A673 (cell line): ENCODE measurements at regions not wholly inside any gene's neighbourhood (a gene's known extent, or its start where the extent isn't known, plus 50 kb on each side); places are given as distances from the start of the nearest gene placed in this dataset.

Experiments used
- BruUV-seq: library from RNA; stranded (reverse); fragments of 400-500 nt; replicated peaks from 2 replicates; lab custom pipeline; 2021; lab: Mats Ljungman, UMichigan
- CTCF ChIA-PET: fragments of 300-600 bp; sonication (Branson Sonifier 250); formaldehyde crosslinking; loops from one replicate; lab custom pipeline; 2022; ENCODE audit warnings: antibody characterized with exemption; lab: Charles Lee
- POLR2A ChIA-PET: fragments of 300-600 bp; sonication (Branson Sonifier 250); formaldehyde crosslinking; loops from one replicate; lab custom pipeline; 2022; ENCODE audit warnings: antibody characterized with exemption; ENCODE audit not compliant: low non-redundant PET; lab: Charles Lee
- DNase-seq: peaks from one replicate; pipeline ENCODE4 v3.0.0-alpha.2; 2015; ENCODE audit warnings: low spot score
- H3K27ac ChIP-seq: fragments of 200-600 bp; sonication (generic); 2 replicates; pipeline ENCODE4 v1.5.1; 2016; ENCODE audit warnings: mixed run types, low read depth, mild to moderate bottlenecking, mixed read lengths, antibody characterized with exemption, low read length; ENCODE audit not compliant: poor library complexity, severe bottlenecking
- H3K27me3 ChIP-seq: fragments of 200-600 bp; sonication (generic); replicated peaks from 2 replicates; pipeline ENCODE4 v1.6.1; 2017; ENCODE audit warnings: mixed run types, low read depth, mild to moderate bottlenecking, mixed read lengths, antibody characterized with exemption, low read length; ENCODE audit not compliant: insufficient read depth, poor library complexity
- H3K36me3 ChIP-seq: fragments of 200-600 bp; sonication (generic); 2 replicates; pipeline ENCODE4 v1.6.1; 2016; ENCODE audit warnings: mixed run types, mild to moderate bottlenecking, mixed read lengths, antibody characterized with exemption, low read length; ENCODE audit not compliant: insufficient read depth, poor library complexity, severe bottlenecking
- H3K4me1 ChIP-seq: fragments of 200-600 bp; sonication (generic); 2 replicates; pipeline ENCODE4 v1.6.1; 2017; ENCODE audit warnings: mixed run types, mild to moderate bottlenecking, mixed read lengths, antibody characterized with exemption, low read length; ENCODE audit not compliant: insufficient read depth, poor library complexity, severe bottlenecking
- H3K4me3 ChIP-seq: fragments of 200-600 bp; sonication (generic); 2 replicates; pipeline ENCODE4 v1.5.1; 2016; ENCODE audit warnings: low read depth, mixed run types, mild to moderate bottlenecking, mixed read lengths, low read length; ENCODE audit not compliant: poor library complexity, severe bottlenecking
- H3K9me3 ChIP-seq: fragments of 200-600 bp; sonication (generic); 2 replicates; pipeline ENCODE4 v1.6.1; 2016; ENCODE audit warnings: mixed run types, low read depth, mild to moderate bottlenecking, mixed read lengths, antibody characterized with exemption, low read length; ENCODE audit not compliant: poor library complexity, severe bottlenecking
- EZH2 ChIP-seq: fragments of 200-600 bp; sonication (generic); IDR thresholded peaks from 2 replicates; pipeline ENCODE4 v1.6.1; 2017; ENCODE audit warnings: borderline replicate concordance, low read depth, mild to moderate bottlenecking, mixed read lengths, antibody characterized with exemption, low read length; ENCODE audit not compliant: poor library complexity, severe bottlenecking
- intact Hi-C: fragments of 100-400 bp; cut with micrococcal nuclease; formaldehyde crosslinking; loops from one replicate; pipeline ENCODE4 v1.10.0; 2022; ENCODE audit not compliant: unreplicated experiment
- TF ChIP-seq, protein P1 (sequence below): fragments of 300-800, 200-600 bp; sonication (generic); conservative IDR thresholded peaks from 2 replicates; pipeline ENCODE4 v1.5.1; 2017; ENCODE audit warnings: low read depth, mild to moderate bottlenecking, antibody characterized with exemption, low read length, moderate library complexity, mixed read lengths

GRCh38 chr2:151161821-151162551, 99.7 kb downstream of the RBM43 start:
- no peak overlapping the region for H3K4me3 ChIP-seq
- H3K27ac ChIP-seq, result no peak overlapping the region
- no TSS peak for BruUV-seq
- peak; percentile 51 for DNase-seq
- H3K9me3 ChIP-seq, result no peaks in the 10 kb centered on the region
- H3K27me3 ChIP-seq, result no peaks in the 10 kb centered on the region
- POLR2A ChIA-PET, result interaction anchor here (0.7 kb wide), 1 partner anchor 77 kb away, joined by 8 read pairs; no protein-coding TSS in a partner anchor
- no peak for TF ChIP-seq EZH2
- TF ChIP-seq, protein P1, sequence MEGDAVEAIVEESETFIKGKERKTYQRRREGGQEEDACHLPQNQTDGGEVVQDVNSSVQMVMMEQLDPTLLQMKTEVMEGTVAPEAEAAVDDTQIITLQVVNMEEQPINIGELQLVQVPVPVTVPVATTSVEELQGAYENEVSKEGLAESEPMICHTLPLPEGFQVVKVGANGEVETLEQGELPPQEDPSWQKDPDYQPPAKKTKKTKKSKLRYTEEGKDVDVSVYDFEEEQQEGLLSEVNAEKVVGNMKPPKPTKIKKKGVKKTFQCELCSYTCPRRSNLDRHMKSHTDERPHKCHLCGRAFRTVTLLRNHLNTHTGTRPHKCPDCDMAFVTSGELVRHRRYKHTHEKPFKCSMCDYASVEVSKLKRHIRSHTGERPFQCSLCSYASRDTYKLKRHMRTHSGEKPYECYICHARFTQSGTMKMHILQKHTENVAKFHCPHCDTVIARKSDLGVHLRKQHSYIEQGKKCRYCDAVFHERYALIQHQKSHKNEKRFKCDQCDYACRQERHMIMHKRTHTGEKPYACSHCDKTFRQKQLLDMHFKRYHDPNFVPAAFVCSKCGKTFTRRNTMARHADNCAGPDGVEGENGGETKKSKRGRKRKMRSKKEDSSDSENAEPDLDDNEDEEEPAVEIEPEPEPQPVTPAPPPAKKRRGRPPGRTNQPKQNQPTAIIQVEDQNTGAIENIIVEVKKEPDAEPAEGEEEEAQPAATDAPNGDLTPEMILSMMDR, result peak; percentile 57
- CTCF ChIA-PET, result interaction anchor here (0.7 kb wide), 1 partner anchor 737 kb away, joined by 3 read pairs; no protein-coding TSS in a partner anchor
- H3K4me1 ChIP-seq, result peaks cover 4% of the 10 kb centered on the region
- no peaks in the 10 kb centered on the region for H3K36me3 ChIP-seq
- intact Hi-C loops, result no loop called here

DNA sequence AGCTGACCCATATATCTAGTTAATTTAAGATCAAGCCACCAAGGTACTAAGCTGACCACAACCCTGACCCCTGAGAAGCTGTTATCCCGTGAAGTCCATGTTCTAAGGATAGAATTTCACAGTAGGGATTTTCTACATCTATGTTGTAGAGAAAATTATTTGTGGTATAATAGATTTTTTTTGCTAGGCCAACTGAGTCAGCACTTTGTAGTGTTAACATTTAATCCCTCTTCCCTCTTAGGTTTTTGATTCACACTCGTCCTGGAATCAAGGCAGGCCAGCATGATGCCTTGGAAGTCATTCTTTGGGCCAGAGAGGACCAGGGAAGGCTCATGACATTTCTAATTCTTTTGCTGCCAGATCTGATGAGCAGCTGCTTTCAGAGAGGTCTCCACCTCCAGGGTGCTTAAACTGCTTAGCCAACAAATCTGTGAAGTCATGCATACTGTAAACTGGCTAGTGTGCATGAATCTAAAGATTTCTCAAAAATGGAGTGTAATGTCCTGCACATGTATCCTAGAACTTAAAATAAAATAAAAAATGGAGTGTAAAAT, 102.5 kb downstream of the RBM43 start:
- DNase-seq, result no peak
- Histone ChIP-seq H3K27ac (no peak overlapping the region), H3K4me3 (no peak overlapping the region), H3K27me3 (no peaks in the 10 kb centered on the region), H3K4me1 (peaks cover 4% of the 10 kb centered on the region), H3K9me3 (no peaks in the 10 kb centered on the region), H3K36me3 (no peaks in the 10 kb centered on the region)
- intact Hi-C loops, result no loop called here
- POLR2A ChIA-PET, result no interaction called here
- no peak for TF ChIP-seq EZH2
- TF ChIP-seq, protein P1, result no peak
- CTCF ChIA-PET, result no interaction called here
- no TSS peak for BruUV-seq

DNA sequence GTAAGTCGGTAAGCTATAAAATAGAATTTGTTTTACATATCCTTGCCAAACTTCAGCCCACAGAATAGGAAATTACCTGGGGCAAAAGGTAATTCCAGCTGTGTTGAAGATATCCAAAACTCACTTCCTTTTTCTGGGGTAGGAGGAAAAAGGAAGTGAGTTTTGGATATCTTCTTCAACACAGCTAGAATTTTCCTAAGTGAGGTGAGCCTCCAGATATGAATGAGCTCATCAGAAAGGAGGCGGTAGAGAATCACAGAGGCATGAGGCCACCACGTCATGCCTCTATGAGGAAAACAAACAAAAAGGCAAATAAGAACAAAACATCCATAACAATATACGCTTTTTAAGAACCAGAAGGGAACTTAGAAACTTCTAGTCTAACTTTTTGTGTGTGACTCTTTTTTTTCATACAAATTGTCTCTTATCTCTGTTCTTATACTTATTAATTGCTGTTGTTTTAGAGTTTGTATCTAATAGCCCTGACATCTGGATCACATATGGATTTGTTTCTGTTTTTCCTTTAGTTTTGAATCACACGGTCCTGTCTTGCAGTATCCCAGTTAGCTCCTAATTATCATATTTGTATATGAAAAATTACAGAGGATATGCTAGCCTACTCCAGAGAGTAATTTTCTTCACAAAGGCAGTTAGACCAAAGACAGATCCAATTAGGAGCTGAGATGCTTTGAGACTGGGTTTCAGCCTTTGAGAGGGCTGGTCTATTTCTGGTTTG, 104.5 kb downstream of the RBM43 start:
- TF ChIP-seq, protein P1, result no peak
- no peak for TF ChIP-seq EZH2
- no peaks in the 10 kb centered on the region for H3K36me3 ChIP-seq
- H3K4me3 ChIP-seq, result no peak overlapping the region
- peaks cover 4% of the 10 kb centered on the region for H3K4me1 ChIP-seq
- no peaks in the 10 kb centered on the region for H3K27me3 ChIP-seq
- H3K9me3 ChIP-seq, result no peaks in the 10 kb centered on the region
- ChIA-PET POLR2A (no interaction called here), CTCF (no interaction called here)
- no peak overlapping the region for H3K27ac ChIP-seq
- BruUV-seq, result no TSS peak
- DNase-seq, result no peak
- intact Hi-C loops, result no loop called here
